HFF-Myc (cell line): ENCODE measurements at regions not wholly inside any gene's neighbourhood (a gene's known extent, or its start where the extent isn't known, plus 50 kb on each side); places are given as distances from the start of the nearest gene placed in this dataset.
A peak's percentile ranks its signal among the peaks of the same experiment; 100 is the strongest.

ENCODE experiments used
- DNase-seq: peaks from one replicate; pipeline ENCODE4 v3.0.0-alpha.2; 2011; ENCODE audit warnings: low read depth; ENCODE audit errors: extremely low read depth
- H3K4me3 ChIP-seq: replicated peaks from 2 replicates; pipeline ENCODE4 v1.5.1; 2011; ENCODE audit warnings: low read depth, mild to moderate bottlenecking, control low read depth, low read length
- TF ChIP-seq, protein P1 (sequence below): IDR thresholded peaks from 2 replicates; pipeline ENCODE4 v1.5.1; 2012; ENCODE audit warnings: mild to moderate bottlenecking, low read depth, low read length, control low read depth; ENCODE audit errors: missing control alignments

DNA sequence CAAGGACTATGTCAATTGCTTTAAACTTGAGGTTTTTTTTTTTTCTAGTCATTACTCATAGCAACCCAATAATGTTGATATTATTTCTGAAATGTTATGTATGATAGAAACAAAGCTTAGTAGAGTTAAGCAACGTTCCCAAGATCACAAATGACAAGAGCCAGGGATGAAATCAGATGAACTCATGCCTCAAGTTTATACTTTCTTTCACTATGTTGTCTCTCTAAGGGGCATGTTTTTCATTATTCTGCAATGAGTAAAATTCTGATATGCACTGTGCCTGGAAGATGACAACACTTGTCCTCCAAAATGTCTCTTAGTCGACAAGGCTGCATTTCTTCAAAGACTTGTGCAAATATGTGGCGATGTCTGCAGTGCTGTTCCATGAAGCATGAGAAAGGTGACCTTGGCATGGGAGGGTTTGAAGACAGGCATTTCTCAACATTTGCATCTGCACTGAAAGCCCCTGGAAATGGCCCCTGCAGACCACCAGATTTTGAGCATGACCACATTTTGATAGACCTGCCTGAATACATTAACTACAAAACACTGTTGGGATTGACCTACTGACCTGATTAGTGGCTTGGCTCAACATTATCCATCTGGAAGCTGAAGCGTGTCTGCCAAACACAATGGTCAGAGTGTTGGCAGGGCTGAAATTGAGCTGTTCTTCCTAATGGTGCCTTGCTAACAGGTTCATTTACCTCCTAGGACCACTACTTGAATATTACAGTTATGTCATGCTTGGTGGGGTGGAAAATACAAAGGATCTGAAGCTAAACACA lies 1027.5 kb downstream of the CDH11 start:
- DNase-seq, result no peak
- TF ChIP-seq, protein P1, sequence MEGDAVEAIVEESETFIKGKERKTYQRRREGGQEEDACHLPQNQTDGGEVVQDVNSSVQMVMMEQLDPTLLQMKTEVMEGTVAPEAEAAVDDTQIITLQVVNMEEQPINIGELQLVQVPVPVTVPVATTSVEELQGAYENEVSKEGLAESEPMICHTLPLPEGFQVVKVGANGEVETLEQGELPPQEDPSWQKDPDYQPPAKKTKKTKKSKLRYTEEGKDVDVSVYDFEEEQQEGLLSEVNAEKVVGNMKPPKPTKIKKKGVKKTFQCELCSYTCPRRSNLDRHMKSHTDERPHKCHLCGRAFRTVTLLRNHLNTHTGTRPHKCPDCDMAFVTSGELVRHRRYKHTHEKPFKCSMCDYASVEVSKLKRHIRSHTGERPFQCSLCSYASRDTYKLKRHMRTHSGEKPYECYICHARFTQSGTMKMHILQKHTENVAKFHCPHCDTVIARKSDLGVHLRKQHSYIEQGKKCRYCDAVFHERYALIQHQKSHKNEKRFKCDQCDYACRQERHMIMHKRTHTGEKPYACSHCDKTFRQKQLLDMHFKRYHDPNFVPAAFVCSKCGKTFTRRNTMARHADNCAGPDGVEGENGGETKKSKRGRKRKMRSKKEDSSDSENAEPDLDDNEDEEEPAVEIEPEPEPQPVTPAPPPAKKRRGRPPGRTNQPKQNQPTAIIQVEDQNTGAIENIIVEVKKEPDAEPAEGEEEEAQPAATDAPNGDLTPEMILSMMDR, result no peak

DNA sequence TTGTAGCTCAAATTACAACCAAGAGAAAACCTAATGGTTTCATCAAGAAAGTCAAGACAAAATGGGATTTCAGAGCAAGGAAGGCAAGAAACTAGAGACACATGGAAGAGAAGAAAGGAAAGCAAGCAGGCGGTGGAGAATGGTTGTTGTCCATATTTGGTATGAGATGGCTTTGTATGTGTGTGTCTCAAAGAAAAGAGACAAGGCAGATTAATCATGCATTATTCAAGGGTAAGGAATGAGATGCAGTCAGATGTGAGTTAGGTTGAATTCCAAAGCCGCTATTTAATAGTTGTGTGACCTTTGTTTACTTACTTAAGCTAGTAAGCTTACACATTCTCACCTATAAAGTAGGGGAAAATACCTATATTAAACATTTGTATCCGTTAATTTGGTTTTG lies 1029.6 kb downstream of the CDH11 start:
- no peak overlapping the region for H3K4me3 ChIP-seq
- DNase-seq, result peak; percentile 32
- TF ChIP-seq, protein P1, result no peak

More for the DNA sequence above, 1027.5 kb downstream of the CDH11 start:
- no peak overlapping the region for H3K4me3 ChIP-seq

DNA sequence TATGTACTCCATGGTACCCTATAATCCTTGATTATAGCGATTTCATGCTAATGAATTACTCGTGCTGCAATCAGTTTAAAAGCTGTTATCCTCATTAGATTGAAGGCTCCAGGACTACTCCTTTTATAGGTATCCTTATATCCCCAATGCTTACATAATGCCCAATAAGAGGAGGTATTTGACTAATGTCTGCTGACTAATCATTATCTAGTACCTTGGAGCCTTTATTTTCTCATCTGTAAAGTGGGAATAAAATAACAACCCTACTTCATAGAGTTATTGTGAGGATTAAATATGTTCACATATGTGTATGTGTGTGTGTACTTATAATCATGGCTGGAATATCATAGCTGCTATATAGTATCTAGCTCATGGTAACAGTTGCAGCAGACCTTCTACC lies 1031.5 kb downstream of the CDH11 start:
- H3K4me3 ChIP-seq, result no peak overlapping the region
- TF ChIP-seq, protein P1, result no peak
- no peak for DNase-seq

DNA sequence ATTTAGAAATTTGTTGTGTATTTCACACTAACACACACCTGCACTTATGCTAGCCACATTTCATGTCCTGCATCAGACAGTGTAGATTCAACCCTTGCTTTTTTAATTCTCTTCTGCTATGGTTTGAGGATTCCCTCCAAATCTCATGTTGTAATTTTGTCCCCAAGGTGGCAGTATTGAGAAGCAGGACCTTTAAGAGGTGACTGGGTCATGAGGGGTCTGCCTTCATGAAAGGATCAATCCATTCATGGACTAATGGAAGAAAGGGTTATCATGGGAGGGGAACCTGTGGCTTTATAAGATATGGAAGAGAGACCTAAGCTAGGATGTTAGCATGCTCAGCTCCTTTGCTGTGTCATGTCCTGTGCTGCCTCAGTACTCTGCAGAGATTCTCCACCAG lies 1032.2 kb downstream of the CDH11 start:
- peak; percentile 2 for DNase-seq
- no peak overlapping the region for H3K4me3 ChIP-seq
- TF ChIP-seq, protein P1, result peak; percentile 59

DNA sequence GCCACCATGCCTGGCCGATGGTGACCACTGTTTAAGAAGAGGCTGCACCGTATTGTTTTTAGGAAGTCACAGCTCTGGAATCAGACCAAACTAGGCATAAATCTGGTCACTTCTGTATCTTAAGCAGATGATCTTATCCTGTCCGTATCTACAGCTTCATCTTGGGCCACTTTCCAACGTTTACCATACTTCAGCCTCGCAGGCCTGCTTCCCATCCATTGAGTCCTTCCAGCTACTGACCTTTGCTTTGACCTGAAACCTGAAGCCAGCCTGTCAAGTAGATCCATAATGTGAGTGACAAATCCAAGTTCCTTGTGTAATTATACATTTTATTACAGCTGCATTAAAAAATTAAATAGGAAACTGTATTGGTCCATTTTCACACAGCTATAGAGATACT lies 1033.0 kb downstream of the CDH11 start:
- no peak overlapping the region for H3K4me3 ChIP-seq
- TF ChIP-seq, protein P1, result no peak
- DNase-seq, result no peak

DNA sequence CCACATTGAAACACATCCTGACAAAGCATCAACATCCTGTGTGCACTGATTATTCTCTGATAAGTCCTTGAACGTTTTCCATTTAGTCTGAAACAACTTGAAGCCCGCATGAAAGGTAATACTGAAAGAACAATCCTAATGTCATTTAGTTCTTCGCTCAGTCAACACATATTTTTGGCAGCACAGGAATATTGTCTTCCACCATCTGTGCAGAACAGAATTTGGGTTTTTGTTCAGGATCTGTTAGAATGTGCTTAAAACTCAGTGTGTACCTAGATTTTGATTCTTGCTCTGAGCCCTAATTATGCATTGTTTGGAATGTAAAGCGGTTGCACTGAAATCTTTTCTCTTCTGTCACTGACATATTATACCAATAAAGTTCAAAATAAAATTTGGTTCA lies 1036.6 kb downstream of the CDH11 start:
- H3K4me3 ChIP-seq, result no peak overlapping the region
- TF ChIP-seq, protein P1, result no peak
- DNase-seq, result no peak
